GM19239 (cell line): ENCODE measurements at regions not wholly inside any gene's neighbourhood (a gene's known extent, or its start where the extent isn't known, plus 50 kb on each side); places are given as distances from the start of the nearest gene placed in this dataset.

ENCODE experiments used
- DNase-seq: peaks from one replicate; pipeline ENCODE4 v3.0.0; 2011; ENCODE audit warnings: low spot score; ENCODE audit not compliant: insufficient read length
- FAIRE-seq: peaks from 2 replicates; lab custom pipeline; 2011; peaks lifted over from hg19 to GRCh38; lab: Jason Lieb, UNC

DNA sequence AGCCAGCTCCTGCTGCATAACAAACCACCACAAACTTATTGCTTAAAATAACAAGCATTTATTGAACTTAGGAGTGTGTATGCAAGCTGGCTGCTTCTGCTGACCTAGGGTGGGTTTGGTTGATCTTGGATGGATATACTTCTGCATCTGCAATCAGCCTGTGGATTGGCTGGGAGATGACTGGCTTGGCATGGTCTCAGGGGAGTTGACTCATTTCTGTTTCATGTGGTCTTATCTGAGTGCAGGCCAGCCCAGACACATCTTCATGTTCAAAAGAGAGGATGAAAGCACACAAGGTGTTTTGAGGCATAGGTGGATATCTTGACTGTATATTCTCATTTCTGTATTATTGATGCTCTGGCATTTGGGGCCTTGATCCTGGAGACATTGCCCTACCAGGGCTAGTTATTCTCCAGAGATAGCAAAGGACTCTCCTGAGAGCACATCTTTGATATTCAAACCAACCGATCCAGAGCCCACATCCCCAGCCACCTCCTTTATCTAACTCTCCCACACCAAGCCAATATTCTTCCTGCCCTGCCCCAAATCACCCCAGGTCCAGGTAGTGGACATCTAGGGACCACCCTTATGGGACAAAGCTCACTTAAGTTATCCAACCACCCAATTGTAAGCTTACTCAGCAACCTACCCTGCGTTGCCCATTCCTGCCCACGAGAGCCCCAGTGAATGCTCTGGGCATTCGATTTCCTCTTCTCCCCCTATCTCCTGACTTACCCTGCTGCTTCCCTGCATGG is 350.8 kb downstream of the PTPRU start:
- no peak for DNase-seq
- no peak for FAIRE-seq

DNA sequence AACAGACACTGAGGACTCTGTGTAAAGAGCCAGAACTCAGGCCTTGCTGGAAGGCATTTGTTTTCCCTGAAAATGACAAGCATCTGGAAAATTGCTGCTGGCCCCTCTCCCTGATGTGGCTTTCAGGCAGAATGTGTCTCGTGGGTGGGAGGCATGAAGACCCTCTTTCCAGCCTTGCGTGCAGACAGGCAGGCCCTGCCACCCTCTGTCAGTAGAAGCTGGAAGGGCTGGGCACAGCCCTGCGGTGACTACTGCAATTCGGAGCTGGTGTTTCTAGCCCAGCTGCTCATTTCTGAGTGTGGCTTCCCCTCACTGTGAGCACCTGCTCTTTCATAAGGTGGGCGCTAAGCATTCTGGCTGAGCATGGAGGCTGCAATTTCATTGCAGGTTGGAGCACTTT is 349.9 kb downstream of the PTPRU start:
- DNase-seq (no peak), FAIRE-seq (no peak)

DNA sequence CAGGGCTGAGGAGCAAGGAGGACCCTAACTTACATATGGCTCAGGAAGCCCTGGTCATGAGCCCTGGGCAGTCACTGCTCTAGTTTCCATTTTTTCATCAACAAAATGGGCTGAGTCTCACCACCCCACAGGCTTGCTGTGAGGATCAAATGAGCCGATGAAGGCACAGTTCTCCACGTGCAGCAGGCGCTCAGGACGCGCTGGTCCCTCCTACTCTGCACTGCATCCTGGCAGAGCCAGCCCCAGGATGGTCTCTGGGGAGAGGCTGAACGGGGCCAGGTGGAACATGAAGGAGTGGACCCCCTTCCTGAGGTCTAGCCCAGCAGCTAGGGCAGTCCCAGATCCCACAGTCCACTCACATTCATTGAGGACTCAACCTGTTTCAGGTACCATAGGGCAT is 349.3 kb downstream of the PTPRU start:
- FAIRE-seq (no peak), DNase-seq (no peak)

DNA sequence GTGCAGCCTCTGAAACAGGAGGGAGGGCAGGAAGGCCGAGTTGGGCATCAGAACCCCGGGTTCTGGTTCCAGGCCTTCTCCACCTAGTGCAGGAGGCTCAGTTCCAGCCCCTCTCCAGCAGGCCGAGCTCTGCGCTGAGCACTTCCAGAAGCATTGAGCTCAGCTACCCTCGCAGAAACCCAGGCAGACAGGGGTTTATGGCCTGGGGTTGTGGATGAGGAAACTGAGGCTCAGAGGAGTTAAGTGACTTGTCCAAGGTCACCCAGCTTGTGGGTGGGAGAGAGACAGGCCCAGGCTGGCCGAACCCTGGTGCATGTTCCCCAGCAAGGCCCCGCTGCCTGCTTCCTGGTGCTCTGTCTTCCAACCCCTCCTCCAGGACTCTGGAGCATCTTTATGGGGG is 348.9 kb downstream of the PTPRU start:
- no peak for DNase-seq
- no peak for FAIRE-seq

DNA sequence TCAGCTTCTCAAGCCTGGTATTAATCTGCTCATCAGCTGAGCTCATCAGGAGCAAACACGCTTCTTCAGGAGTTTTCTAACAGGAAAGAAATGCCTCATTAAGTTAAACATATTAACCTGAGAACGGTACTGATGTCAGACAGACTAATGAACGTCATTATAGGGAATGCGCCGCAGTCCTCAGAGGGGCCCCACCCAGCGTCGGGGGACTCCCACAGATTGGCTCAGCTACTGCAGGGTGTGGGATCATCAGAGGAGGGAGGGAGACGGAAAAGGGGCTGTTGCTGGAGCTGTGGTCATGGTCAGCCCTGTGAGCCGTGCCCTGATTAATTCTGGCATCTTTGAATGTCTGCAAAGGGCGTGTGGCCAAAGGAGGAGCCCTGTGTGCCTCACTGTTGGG is 348.5 kb downstream of the PTPRU start:
- DNase-seq (no peak), FAIRE-seq (no peak)

DNA sequence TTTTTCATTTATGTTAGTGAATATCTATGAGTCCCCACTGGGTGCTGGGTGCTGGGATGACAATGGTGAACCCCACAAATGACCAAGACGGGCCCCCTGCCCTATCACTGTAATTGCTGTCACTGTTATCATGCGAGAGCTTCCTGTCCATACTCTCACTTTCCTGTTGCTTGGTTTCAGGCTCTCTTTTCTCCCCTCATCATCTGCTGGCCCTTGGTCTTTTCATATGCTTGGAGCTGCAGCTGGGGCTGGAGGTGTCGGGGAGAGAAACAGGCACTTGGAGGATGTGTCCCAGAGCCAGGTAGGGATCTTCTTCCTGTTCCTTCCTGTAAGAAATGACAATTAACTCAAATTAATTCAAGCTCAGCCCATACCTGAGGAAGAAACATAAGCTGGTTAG is 348.0 kb downstream of the PTPRU start:
- DNase-seq (no peak), FAIRE-seq (no peak)

DNA sequence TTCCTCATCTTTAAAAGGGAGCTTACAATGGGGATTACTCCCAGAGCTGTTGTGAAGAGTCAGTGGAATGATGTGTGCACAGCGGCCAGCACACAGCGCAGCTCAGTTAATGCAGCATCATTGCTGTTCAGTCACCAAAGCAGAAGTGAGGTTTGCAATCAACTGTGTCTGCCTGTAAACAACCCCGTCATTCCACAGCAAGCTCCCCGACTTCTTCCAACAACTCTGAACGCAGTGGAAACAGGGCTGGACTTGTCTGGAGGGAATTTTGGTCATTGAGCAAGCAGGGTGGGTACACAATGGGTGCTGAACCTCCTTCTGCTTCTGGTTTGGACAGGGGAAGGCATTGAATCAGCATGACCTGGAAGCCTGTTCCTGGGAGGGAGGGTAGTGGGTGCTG is 347.4 kb downstream of the PTPRU start:
- DNase-seq, result no peak

DNA sequence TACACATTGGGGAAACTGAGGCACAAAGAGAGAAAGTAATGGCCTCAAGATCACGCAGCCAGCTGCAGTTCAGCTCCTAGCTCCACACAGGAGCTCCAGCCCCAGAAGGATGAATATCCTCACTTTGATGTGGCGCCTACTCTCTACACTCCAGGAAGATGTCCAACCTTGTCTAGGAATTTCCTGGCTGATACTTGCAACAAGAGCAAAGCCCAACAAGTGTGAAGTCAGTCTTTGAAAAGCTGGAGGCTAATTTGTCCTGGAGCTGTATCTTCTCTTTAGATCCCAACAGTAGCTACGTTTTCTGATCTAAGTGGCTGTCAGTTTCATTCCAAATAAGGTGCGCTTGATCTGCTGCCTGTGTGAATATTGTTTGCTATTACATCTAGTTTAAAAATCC is 344.9 kb downstream of the PTPRU start:
- FAIRE-seq (no peak), DNase-seq (no peak)

More for the DNA sequence above, 347.4 kb downstream of the PTPRU start:
- FAIRE-seq, result no peak

DNA sequence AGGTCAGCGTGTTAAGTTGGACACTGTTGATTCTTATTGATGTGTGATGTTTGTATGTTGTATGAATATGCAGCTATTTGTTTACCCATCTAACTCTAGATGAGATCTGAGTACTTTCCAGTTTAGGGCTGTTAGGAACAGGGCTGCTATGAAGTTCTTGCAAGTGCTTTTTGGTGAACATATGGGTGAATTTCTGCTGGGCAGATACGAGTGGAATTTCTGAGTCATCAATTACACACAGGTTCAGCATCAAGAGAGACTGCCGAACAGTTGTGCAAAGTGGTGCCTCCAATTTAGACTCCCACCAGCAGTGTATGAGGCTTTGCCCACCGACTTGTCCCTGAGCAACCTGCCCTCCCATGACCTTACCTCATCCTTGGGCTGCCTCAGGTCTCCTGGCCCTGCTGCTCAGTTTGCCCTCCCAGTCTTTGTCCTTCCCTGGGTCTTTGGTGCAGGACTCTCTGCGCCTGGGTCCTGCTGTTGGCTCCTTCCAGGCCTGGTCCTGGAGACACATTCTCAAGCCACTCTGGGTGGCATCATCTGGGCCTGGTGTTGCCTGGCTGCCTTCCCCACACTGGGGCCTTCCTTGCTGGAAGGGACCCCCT is 343.6 kb downstream of the PTPRU start:
- FAIRE-seq (no peak), DNase-seq (no peak)

DNA sequence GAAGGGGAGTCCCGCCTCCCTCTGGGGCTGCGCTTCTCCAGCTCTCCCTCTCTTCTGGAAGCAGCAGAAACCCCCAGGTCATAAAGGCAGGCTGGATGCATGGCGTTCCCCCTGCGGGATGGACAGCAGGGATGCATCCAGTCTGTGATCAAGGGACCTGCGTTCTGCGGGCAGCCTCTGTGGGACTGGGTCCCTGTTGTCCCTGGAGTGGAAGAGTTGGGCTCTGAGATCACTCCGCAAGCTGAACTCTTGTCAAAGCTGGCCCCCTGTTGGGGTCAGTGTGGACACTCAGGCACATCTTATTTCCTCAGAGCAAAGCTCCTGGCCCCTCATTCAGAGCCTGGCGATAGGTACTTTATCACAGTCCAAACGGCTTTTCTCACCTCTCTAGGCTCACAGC is 341.2 kb downstream of the PTPRU start:
- DNase-seq (no peak), FAIRE-seq (no peak)

DNA sequence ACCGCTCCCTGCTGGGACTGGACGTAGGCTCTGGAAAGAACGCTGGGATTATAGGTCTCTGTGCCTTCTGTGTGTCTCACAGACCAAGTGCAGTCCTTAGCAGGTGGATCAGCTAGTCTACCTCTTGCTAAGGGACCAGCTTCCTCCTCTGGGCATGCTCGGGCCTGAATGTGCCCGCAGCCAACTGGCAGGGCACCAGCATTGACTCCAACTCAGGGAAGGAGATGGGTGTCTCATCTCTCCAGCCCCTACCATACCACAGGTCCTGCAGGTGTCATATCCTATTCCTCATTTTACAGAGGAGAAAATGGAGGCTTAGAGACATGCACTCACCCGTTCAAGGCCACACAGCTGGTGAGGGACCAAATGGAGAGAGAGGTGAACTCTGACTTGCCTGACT is 340.2 kb downstream of the PTPRU start:
- DNase-seq, result no peak

DNA sequence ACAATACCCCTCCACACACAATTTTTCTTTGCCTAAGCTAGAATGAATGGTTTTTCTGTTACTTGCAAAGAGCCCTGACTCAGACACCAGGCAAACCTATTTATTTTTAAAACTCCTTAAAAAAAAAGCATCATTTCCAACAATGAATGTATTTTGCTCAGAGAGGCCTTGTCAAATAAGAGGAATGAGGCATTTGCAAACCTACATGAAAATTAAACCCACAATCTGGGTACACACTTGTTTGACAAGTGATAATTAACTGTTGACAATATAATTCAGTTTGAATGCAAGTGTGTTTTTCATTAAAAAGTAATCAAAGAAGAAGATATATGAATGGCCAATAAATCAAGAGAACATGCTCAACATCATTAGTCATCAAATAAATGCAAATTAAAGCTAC is 339.5 kb downstream of the PTPRU start:
- DNase-seq (no peak), FAIRE-seq (no peak)

More for the DNA sequence above, 340.2 kb downstream of the PTPRU start:
- FAIRE-seq, result no peak

DNA sequence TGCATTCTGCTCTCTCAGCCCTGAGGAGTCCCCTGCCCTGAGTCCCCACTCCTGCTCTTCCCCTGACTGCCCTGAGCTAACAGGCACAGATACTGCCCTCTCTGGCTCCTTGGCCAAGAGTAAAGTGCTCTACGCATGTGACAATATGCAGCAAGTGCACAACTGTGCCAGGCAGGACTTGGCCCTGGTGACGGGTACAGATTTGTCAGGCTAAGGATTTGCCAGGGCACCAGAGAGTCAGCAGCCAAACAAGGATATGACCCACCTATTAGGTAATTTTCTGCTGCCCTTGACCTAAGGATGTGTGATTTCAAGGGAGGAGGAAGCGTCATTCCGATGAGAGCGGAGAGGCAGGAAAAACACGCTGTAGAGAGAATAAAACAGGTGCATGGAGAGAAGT is 339.0 kb downstream of the PTPRU start:
- no peak for DNase-seq
- FAIRE-seq, result no peak

DNA sequence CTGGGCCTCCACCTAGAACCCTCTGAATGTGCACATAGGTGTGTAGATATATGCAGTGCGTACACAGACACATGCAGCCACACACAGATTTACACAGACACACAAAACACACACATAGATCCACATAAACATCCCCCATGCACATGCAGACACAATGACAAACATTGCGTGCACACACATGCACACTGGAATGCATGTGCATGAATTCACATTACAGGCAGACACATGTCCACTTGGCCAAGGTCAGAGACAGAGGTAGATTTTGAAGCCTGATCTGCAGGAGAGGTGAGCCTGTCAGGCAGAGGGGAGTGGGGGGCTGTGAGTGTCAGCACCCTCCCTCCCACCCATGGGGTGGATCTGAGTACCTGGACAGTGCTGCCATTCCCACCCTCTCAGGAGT is 338.5 kb downstream of the PTPRU start:
- no peak for DNase-seq
- FAIRE-seq, result no peak

DNA sequence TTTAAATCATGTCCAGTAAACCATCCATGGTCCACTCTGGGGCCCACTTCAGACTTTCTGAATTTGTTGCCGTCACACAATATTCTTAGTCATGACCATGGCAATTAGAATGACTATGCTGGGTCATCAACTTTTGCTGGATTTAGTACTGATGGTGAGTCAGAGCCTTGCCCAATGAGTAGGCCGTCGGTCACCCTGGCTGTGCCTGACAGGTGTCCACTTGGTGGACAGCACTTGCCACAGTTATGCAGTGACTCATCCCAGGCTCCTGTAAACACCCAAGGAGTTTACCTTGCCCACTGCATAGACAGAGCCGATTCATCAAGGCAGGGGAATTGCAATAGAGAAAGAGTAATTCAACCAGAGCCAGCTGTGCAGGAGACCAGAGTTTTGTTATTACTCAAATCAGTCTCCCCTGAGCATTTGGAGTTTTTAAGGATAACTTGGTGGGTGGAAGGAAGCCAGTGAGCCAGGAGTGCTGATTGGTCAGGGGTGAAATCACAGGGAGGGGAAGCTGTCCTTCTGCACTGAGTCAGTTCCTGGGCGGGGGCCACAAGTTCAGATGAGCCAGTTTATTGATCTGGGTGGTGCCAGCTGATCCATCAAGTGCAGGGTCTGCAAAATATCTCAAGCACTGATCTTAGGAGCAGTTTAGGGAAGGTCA is 333.8 kb downstream of the PTPRU start:
- FAIRE-seq (no peak), DNase-seq (no peak)

DNA sequence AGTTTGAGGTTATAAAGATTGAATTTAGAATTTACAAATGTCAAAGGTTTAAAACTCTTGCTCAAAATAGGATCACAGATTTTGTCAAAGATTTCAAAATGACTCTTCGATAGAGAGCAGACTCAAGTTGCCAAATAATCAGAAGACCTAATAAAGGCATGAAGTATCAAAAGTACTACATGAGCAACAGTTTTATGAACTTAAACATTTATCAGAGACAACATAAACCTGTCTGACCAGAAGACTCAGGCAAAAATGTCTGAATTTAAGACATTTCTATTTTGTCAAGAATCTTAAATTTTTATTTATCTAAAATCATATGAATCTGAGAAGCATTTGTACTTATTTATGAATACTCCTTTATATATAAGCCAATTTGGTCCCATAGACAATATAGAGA is 330.9 kb downstream of the PTPRU start:
- FAIRE-seq (no peak), DNase-seq (no peak)

DNA sequence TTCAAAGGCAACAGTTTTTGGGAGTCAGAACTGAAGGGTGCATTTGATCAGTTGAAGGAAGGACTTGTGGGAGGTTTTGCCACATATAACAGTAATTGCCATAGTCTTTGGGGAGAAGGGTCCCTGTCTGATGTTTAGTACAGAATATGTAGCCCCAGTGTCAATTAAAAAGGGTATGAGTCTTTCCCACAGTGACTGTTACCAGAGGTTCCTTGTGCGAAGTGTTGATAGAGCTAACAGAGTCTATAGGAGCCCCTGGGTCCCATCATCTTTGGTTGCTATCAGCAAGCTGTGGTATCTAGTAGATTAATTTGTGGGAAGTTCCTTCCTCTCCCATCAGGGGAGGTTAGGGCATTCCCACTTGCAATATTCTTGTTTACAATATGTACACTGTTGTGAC is 329.2 kb downstream of the PTPRU start:
- no peak for DNase-seq
- no peak for FAIRE-seq

DNA sequence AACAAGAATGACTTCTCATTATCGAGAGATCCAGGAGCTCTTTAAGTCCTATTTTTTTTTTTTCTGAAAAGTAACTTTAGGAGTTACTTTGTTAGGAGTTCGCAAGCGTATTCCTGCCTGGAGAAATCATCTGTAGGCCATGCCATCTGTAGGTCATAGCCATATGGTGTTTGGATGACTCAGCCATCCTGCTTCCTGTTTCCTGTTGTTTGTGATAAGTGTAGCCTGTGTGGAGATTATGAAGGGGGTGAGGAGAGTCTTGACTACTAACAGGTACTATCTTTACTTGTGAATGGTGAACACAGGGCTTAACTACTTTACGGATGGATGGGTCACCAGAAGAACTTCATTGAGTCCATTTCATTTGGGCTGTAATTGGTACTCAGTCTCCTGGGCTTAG is 327.2 kb downstream of the PTPRU start:
- FAIRE-seq (no peak), DNase-seq (no peak)

DNA sequence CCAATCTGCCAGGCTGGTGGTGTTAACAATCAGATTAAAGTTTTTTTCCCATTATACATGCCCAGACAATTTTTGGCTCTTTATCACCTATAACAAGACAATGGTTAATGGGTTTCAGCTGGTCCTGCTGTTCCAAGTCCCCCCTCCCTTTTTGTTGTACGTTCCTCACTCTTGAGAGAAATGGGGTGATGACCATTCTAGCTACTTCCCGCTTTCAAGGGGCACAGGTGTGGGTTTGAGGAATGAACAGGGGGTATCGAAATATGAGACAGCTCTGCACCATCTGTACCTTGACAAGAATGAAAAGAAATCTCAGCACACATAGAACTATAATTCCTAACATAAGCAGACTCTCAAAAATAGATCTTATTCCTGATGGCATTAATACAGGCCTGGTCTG is 326.8 kb downstream of the PTPRU start:
- FAIRE-seq (no peak), DNase-seq (no peak)

DNA sequence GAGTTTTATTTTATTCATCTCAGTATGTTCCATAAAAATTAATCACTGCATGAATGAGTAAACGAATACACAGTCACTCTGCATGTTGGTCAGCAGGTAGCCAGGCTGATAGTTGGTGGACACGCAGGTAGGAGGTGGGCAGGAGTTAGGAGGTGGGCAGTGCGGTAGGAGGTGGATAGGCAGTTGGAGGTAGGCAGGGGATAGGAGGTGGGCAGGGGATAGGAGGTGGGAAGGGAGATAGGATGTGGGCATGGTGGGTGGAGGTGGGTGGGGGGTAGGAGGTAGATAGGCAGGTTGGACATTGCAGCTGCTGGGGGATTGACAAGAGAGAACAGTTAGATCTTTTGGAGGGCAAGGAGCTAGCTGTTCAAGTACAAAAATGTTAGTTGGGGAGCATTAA is 322.7 kb downstream of the PTPRU start:
- no peak for DNase-seq
- no peak for FAIRE-seq

DNA sequence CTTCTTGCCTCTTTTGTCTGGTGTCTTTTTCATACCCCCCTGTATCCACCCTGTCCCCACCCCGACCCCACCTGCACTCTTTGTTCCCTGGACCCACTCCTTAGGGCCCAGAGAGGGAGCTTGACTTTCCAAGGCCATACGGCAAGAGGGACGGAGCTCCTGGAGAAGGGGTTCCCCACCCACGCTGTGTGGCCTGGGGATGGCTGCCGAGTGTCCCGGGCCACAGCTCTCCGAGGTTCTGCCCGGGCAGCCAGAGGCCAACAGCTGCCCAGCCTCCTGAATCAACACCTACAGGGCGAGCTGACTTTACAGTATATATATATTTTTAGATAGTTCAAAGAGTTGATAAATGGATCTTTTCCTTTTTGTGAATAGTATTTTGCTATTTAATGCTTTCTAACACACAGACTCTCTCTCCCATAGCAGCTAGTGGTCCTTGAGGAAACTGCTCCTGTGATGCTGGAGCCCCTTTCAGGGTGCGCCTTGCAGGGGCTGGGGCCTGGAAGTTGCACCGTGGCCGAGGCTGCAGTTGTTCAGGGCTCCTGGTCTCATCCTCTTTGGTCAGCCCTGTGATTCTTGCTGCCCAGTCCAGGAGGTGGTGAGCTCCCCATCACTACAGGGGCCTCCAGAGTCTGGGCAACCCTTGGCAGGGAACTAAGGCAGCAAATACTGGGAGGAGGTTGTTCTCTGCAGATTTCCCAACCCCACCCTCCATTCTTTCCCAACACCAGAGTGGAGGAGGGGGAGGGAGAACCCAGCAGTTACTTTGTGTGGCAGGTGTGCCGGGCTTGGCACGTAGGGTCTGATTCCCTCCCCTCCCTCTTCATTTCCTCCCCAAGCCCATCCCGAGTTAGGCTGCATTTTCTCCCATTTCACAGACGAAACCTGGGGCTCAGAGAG is 321.6 kb downstream of the PTPRU start:
- DNase-seq (no peak), FAIRE-seq (no peak)
